Right atrium auricular region (tissue), 2 donors: ENCODE measurements at regions not wholly inside any gene's neighbourhood (a gene's known extent, or its start where the extent isn't known, plus 50 kb on each side); places are given as distances from the start of the nearest gene placed in this dataset.

Source experiments
- DNase-seq: peaks from one replicate; pipeline ENCODE4 v3.0.0-alpha.2; 2019; ENCODE audit warnings: low spot score
- H3K27ac ChIP-seq, 2 donors: fragments of 200-600 bp; sonication (generic); 1 replicate in 1 of 2; 2 replicates in 1 of 2; pipeline ENCODE4 v1.5.1; 2016 to 2019
- H3K27me3 ChIP-seq, 2 donors: fragments of 200-600 bp; sonication (generic); one replicate each; pipeline versions ENCODE4 v1.5.1 to v1.6.0; 2017 to 2019
- H3K36me3 ChIP-seq: fragments of 200-600 bp; sonication (generic); one replicate; pipeline ENCODE4 v1.5.1; 2016
- H3K4me1 ChIP-seq, 2 donors: fragments of 200-600 bp; sonication (generic); one replicate each; pipeline versions ENCODE4 v1.5.1 to v1.6.0; 2017 to 2019
- H3K4me3 ChIP-seq, 2 donors: fragments of 200-600 bp; sonication (generic); 1 replicate in 1 of 2; 2 replicates in 1 of 2; pipeline ENCODE4 v1.5.1; 2017 to 2019; ENCODE audit warnings: mild to moderate bottlenecking in 1 of 2, moderate library complexity in 1 of 2
- H3K9me3 ChIP-seq, 2 donors: fragments of 200-600 bp; sonication (generic); one replicate each; pipeline ENCODE4 v1.5.1; 2019
- TF ChIP-seq, protein P1 (sequence below), 2 donors: fragments of 200-600 bp; sonication (generic); IDR thresholded peaks; one replicate each; pipeline ENCODE4 v1.5.1; 2019; ENCODE audit warnings: antibody characterized with exemption in 2 of 2

DNA sequence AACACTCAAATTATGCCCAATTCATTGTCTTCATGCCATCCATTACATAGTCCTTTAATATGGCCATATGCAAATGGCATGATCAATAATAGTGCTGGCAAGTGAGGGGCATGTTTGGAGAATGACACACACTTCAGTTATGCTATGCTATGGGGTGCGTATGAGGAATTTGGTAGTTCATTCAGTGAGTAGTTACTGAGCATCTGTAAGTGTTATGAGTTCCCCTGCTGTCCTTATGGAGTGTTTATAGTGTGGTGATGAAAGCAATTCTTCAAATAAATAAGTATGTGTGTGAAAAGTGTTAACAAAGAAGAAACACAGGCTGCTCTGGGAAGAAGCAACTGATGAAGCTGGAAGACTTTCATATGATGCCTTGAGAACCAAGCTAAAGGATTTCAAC lies 383.7 kb upstream of the SLC14A2 start:
- no peak overlapping the region for H3K27ac ChIP-seq
- no peak for DNase-seq
- H3K4me3 ChIP-seq, result no peak overlapping the region
- H3K4me1 ChIP-seq, result no peaks in the 10 kb centered on the region
- H3K36me3 ChIP-seq, result no peaks in the 10 kb centered on the region
- H3K9me3 ChIP-seq, result no peaks in the 10 kb centered on the region
- H3K27me3 ChIP-seq, result no peaks in the 10 kb centered on the region
- TF ChIP-seq, protein P1, sequence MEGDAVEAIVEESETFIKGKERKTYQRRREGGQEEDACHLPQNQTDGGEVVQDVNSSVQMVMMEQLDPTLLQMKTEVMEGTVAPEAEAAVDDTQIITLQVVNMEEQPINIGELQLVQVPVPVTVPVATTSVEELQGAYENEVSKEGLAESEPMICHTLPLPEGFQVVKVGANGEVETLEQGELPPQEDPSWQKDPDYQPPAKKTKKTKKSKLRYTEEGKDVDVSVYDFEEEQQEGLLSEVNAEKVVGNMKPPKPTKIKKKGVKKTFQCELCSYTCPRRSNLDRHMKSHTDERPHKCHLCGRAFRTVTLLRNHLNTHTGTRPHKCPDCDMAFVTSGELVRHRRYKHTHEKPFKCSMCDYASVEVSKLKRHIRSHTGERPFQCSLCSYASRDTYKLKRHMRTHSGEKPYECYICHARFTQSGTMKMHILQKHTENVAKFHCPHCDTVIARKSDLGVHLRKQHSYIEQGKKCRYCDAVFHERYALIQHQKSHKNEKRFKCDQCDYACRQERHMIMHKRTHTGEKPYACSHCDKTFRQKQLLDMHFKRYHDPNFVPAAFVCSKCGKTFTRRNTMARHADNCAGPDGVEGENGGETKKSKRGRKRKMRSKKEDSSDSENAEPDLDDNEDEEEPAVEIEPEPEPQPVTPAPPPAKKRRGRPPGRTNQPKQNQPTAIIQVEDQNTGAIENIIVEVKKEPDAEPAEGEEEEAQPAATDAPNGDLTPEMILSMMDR (IDR thresholded peaks at IDR 0.05), result no peak

DNA sequence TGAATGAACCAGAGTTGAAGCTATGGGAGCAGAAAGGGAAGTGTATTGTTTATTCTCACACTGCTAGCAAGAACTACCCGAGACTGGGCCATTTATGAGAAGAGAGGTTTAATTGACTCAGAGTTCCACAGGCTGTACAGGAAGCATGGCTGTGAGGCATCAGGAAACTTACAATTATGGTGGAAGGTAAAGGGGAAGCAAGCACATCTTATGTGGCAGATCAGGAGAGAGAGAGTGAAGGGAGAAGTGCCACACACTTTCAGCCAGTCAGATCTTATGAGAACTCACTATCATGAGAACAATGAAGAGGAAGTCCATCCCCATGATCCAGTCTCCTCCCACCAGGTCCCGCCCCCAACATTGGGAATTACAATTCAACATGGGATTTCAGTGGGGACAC lies 383.2 kb upstream of the SLC14A2 start:
- Histone ChIP-seq H3K27ac (no peak overlapping the region), H3K27me3 (no peaks in the 10 kb centered on the region), H3K36me3 (no peaks in the 10 kb centered on the region), H3K9me3 (no peaks in the 10 kb centered on the region), H3K4me3 (no peak overlapping the region), H3K4me1 (no peaks in the 10 kb centered on the region)
- DNase-seq, result no peak
- TF ChIP-seq, protein P1 (IDR thresholded peaks at IDR 0.05), result no peak

DNA sequence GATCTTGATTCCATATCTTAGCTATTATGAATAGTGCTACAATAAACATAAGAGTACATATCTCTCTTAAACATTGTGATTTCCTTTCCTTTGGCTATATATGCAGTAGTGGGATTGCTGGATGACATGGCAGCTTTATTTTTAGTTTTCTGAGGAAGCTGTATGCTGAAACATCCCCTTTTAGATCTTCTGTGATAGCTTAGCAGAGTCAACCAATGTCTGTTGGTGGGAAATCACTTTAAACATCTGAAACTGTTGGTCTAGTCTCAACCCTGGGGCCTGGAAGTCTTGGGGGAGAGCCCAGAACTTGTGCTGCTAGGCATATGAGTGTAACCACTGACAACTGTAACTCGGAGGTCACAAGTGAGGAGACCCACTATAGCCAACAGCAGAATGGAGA lies 378.6 kb upstream of the SLC14A2 start:
- Histone ChIP-seq H3K36me3 (no peaks in the 10 kb centered on the region), H3K4me1 (no peaks in the 10 kb centered on the region), H3K27ac (no peak overlapping the region), H3K4me3 (no peak overlapping the region), H3K27me3 (no peaks in the 10 kb centered on the region), H3K9me3 (no peaks in the 10 kb centered on the region)
- DNase-seq, result no peak
- TF ChIP-seq, protein P1 (IDR thresholded peaks at IDR 0.05), result no peak

DNA sequence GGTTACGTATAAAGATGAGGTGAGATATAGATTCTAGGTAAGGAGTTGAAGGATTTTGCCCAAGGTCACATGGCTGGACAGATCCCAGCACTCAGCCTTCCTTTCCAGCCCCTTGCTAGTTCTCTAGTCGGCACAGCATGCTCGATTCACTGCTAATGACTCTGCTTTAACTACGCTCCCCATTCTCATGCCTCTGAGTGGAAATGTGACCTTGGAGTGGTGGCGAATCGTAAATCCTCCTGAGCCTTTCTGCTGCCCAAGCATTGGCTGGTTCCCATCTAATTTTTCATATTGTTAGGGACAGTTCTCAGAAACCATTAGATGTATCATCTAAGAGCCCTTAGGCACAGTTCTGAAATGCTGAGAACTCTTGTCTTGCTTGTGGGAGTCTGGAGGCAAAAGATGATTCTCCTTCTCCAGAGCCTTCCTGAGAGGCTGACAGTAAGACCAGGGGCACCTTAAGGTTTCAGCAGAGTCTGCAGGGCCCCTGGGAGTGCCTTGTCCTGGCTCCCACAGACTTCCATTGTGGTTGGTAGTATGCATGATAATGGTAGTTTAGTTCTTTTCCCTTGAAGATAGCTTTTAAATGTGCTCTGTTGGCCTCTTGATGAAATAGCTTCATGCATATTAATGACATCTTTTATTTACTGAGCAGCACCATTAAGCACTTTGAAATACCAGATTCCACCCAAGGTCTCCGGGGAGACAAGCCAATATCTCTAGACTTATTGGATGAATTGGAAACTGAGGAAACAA lies 377.8 kb upstream of the SLC14A2 start:
- H3K36me3 ChIP-seq, result no peaks in the 10 kb centered on the region
- TF ChIP-seq, protein P1 (IDR thresholded peaks at IDR 0.05), result no peak
- no peaks in the 10 kb centered on the region for H3K9me3 ChIP-seq
- DNase-seq, result no peak
- H3K27me3 ChIP-seq, result no peaks in the 10 kb centered on the region
- no peak overlapping the region for H3K27ac ChIP-seq
- no peaks in the 10 kb centered on the region for H3K4me1 ChIP-seq
- H3K4me3 ChIP-seq, result no peak overlapping the region

DNA sequence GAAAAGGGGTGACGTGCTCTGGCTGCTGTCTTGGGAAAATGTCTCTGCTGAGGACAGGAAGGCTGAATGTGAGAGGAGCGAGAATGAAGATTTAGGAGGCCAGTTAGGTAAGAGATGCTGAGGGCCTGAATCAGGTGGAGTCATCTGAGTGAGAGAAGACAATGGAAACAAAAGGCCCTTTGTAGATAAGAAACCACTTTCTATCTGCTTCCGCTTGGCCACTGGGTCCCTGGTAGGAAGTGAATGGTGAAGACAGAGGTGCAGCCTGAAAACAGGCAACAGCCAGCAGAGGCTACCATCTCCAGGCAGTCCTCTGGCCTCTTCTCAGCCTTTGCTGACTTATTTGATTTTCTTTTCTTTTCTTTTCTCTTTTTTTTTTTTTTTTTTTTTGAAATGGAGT lies 374.0 kb upstream of the SLC14A2 start:
- Histone ChIP-seq H3K9me3 (no peaks in the 10 kb centered on the region), H3K4me3 (no peak overlapping the region), H3K27ac (no peak overlapping the region), H3K27me3 (no peaks in the 10 kb centered on the region), H3K4me1 (peaks cover 0 to 19% of the 10 kb centered on the region in 2 donors), H3K36me3 (no peaks in the 10 kb centered on the region)
- DNase-seq, result no peak
- TF ChIP-seq, protein P1 (IDR thresholded peaks at IDR 0.05), result no peak
